ENCODE measurements at regions not wholly inside any gene's neighbourhood (a gene's known extent, or its start where the extent isn't known, plus 50 kb on each side); places are given as distances from the start of the nearest gene placed in this dataset.

GRCh38 chr18:21960189-21960588, 209.2 kb upstream of the GATA6 start:
- TF ChIP-seq CTCF (IDR thresholded peaks at IDR 0.05; ENCODE audit: poor library complexity) (no peak), EZH2phosphoT487 (IDR thresholded peaks at IDR 0.05; ENCODE audit: low read depth, severe bottlenecking, unreplicated experiment) (no peak)

All from hepatocyte (in vitro differentiated cells).